Kidney (tissue), 13 donors: ENCODE measurements at regions not wholly inside any gene's neighbourhood (a gene's known extent, or its start where the extent isn't known, plus 50 kb on each side); places are given as distances from the start of the nearest gene placed in this dataset.
A peak's percentile ranks its signal among the peaks of the same experiment; 100 is the strongest.
"Not testable (repeated sequence)": the region's sequence is repeated elsewhere in the genome, so short reads cannot be mapped to it uniquely, and the experiment has no call there.

Source experiments
- DNase-seq, 5 donors: peaks; one replicate each; pipeline ENCODE4 v3.0.0-alpha.2; 2013 to 2020
- FAIRE-seq: peaks from 2 replicates; lab custom pipeline; 2012; peaks lifted over from hg19 to GRCh38; lab: Jason Lieb, UNC
- H3K27ac ChIP-seq, 2 donors: one replicate each; pipeline ENCODE4 v1.7.0; 2013; ENCODE audit warnings: low read depth in 2 of 2, low read length in 2 of 2, inconsistent platforms in 1 of 2
- H3K27me3 ChIP-seq: one replicate; pipeline ENCODE4 v1.7.1; 2013; ENCODE audit warnings: low read length, inconsistent platforms; ENCODE audit not compliant: control insufficient read depth, insufficient read depth
- H3K36me3 ChIP-seq, 3 donors: one replicate each; pipeline versions ENCODE4 v1.7.0 to v1.7.1; 2013; ENCODE audit warnings: low read length in 3 of 3, control low read depth in 1 of 3, inconsistent platforms in 1 of 3; ENCODE audit not compliant: insufficient read depth in 3 of 3, control insufficient read depth in 2 of 3
- H3K4me1 ChIP-seq, 3 donors: one replicate each; pipeline versions ENCODE4 v1.7.0 to v1.7.1; 2013; ENCODE audit warnings: low read length in 3 of 3, inconsistent platforms in 1 of 3, low read depth in 1 of 3; ENCODE audit not compliant: control insufficient read depth in 2 of 3, insufficient read depth in 2 of 3
- H3K4me3 ChIP-seq, 3 donors: one replicate each; pipeline versions ENCODE4 v1.7.0 to v1.8.1; 2013; ENCODE audit warnings: low read length in 3 of 3, control low read depth in 1 of 3, inconsistent platforms in 1 of 3
- H3K9ac ChIP-seq, 3 donors: one replicate each; pipeline versions ENCODE4 v1.7.0 to v1.7.1; 2013; ENCODE audit warnings: low read length in 3 of 3, control low read depth in 1 of 3, inconsistent platforms in 1 of 3
- H3K9me3 ChIP-seq, 3 donors: one replicate each; pipeline versions ENCODE4 v1.7.0 to v1.7.1; 2013; ENCODE audit warnings: low read length in 3 of 3, control low read depth in 1 of 3, inconsistent platforms in 1 of 3; ENCODE audit not compliant: control insufficient read depth in 2 of 3, insufficient read depth in 1 of 3
- intact Hi-C: fragments of 100-400 bp; cut with DNase I; formaldehyde crosslinking; loops from one replicate; pipeline ENCODE4 v1.11.1; 2022
- TF ChIP-seq, protein P1 (sequence below): IDR thresholded peaks from 3 replicates; pipeline ENCODE4 v1.5.1; 2012; ENCODE audit warnings: mild to moderate bottlenecking, moderate library complexity, borderline replicate concordance; ENCODE audit not compliant: insufficient read depth; ENCODE audit errors: extremely low read depth
- donor health status: control.
- donor health status: control.
- donor health status: control.
- donor health status: control.
- donor health status: control.
- donor health status: DM: yes; HTN: yes; CAD: no.
- donor health status: Normal renal cell carcinoma (clear cell type).

DNA sequence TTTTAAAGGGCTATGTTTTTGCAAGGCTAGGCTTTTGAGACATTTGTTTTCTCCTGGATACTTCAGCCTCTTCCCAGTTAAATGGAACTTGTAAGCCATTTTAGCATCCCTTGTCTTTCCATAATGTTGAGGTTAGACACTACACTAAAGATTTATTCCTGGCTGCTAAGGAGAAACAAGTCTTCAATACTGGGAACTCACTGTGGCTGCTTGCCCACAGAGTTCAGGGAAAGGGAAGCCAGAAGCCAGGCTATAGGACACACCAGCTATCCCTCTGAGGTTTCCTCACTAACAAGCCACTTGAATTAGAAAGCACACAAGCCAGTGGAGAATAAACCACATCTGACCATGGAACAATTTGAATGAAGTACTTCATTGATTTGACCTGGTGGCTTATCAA, 421.7 kb upstream of the CHRM2 start:
- intact Hi-C loops: no loop called here
- no peaks in the 10 kb centered on the region for H3K4me1 ChIP-seq
- TF ChIP-seq, protein P1, sequence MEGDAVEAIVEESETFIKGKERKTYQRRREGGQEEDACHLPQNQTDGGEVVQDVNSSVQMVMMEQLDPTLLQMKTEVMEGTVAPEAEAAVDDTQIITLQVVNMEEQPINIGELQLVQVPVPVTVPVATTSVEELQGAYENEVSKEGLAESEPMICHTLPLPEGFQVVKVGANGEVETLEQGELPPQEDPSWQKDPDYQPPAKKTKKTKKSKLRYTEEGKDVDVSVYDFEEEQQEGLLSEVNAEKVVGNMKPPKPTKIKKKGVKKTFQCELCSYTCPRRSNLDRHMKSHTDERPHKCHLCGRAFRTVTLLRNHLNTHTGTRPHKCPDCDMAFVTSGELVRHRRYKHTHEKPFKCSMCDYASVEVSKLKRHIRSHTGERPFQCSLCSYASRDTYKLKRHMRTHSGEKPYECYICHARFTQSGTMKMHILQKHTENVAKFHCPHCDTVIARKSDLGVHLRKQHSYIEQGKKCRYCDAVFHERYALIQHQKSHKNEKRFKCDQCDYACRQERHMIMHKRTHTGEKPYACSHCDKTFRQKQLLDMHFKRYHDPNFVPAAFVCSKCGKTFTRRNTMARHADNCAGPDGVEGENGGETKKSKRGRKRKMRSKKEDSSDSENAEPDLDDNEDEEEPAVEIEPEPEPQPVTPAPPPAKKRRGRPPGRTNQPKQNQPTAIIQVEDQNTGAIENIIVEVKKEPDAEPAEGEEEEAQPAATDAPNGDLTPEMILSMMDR: no peak
- H3K27me3 ChIP-seq: no peaks in the 10 kb centered on the region
- FAIRE-seq: no peak
- no peak overlapping the region for H3K27ac ChIP-seq
- no peak overlapping the region for H3K9ac ChIP-seq
- peak in 1 of 5 donors; percentile 32 for DNase-seq
- H3K36me3 ChIP-seq: no peaks in the 10 kb centered on the region
- no peak overlapping the region for H3K4me3 ChIP-seq
- H3K9me3 ChIP-seq: no peaks in the 10 kb centered on the region

DNA sequence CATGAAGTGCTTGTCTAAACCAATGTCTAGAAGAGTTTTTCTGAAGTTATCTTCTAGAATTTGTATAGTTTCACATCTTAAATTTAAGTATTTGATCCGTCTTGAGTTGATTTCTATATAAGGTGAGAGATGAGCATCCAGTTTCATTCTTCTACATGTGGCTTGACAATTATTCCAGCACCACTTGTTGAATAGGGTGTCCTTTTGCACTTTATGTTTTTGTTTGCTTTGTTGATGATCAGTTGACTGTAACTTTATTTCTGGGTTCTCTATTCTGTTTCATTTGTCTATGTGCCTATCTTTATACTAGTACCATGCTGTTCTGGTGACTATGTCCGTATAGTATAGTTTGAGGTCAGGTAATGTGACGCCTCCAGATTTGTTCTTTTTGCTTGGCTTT, 426.6 kb upstream of the CHRM2 start:
- FAIRE-seq (no peak), DNase-seq (no peak)
- Histone ChIP-seq H3K27me3 (no peaks in the 10 kb centered on the region), H3K9me3 (no peaks in the 10 kb centered on the region), H3K27ac (no peak overlapping the region), H3K9ac (no peak overlapping the region), H3K4me3 (no peak overlapping the region), H3K36me3 (no peaks in the 10 kb centered on the region), H3K4me1 (no peaks in the 10 kb centered on the region)
- TF ChIP-seq, protein P1: no peak
- intact Hi-C loops: no loop called here

DNA sequence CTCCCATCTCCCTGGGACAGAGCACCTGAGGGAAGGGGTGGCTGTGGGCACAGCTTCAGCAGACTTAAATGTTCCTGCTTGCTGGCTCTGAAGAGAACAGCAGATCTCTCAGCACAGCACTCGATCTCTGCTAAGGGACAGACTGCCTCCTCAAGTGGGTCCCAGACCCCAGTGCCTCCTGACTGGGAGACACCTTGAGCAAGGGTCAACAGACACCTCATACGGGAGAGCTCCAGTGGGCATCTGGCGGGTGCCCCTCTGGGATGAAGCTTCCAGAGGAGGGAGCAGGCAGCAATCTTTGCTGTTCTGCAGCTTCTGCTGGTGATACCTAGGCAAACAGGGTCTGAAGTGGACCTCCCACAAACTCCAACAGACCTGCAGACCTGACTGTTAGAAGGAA, 436.7 kb upstream of the CHRM2 start:
- not testable (repeated sequence) for H3K9ac ChIP-seq, FAIRE-seq

DNA sequence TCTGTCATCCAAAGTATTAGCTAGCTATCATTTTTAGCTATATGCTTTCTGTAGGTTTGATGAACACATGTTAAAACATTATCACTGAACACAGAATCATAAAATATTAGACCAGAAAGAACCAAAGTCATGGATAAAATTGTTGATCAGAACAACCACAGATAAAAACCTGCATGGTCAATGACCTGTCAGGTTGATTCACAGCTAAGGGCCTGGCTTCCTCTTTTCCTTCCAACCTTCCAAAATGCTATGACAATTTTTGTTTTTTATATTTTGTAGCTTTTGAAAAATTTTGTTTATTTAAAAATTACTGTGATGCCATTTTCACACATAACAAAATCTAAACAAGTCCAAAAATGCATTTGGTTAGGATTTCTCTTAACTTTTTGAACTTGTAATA, 444.4 kb upstream of the CHRM2 start:
- no peak for FAIRE-seq
- TF ChIP-seq, protein P1: no peak

More for the DNA sequence above, 436.7 kb upstream of the CHRM2 start:
- H3K27me3 ChIP-seq, H3K27ac ChIP-seq, H3K4me3 ChIP-seq, DNase-seq, H3K9me3 ChIP-seq, intact Hi-C loops, H3K36me3 ChIP-seq, H3K4me1 ChIP-seq: not testable (repeated sequence)

DNA sequence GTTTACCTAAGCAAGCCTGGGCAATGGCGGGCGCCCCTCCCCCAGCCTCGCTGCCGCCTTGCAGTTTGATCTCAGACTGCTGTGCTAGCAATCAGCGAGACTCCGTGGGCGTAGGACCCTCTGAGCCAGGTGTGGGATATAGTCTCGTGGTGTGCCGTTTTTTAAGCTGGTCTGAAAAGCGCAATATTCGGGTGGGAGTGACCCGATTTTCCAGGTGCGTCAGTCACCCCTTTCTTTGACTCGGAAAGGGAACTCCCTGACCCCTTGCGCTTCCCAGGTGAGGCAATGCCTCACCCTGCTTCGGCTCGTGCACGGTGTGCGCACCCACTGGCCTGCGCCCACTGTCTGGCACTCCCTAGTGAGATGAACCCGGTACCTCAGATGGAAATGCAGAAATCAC, 442.6 kb upstream of the MTPN start:
- H3K27ac ChIP-seq, H3K4me3 ChIP-seq, intact Hi-C loops, DNase-seq, H3K4me1 ChIP-seq, H3K9ac ChIP-seq, H3K36me3 ChIP-seq, H3K9me3 ChIP-seq, H3K27me3 ChIP-seq, FAIRE-seq: not testable (repeated sequence)

More for the DNA sequence above, 444.4 kb upstream of the CHRM2 start:
- Histone ChIP-seq H3K4me3 (no peak overlapping the region), H3K4me1 (no peaks in the 10 kb centered on the region), H3K27ac (no peak overlapping the region), H3K9ac (no peak overlapping the region), H3K9me3 (no peaks in the 10 kb centered on the region), H3K27me3 (no peaks in the 10 kb centered on the region), H3K36me3 (no peaks in the 10 kb centered on the region)
- no peak for DNase-seq
- intact Hi-C loops: no loop called here
